IPS-NIHi7 (cell line): ENCODE measurements at regions not wholly inside any gene's neighbourhood (a gene's known extent, or its start where the extent isn't known, plus 50 kb on each side); places are given as distances from the start of the nearest gene placed in this dataset.

Experiments used
- DNase-seq: peaks from one replicate; pipeline ENCODE4 v3.0.0; 2012; ENCODE audit warnings: mixed read lengths; ENCODE audit errors: extremely low spot score

GRCh38 chr4:53777244-53777984, 186.1 kb upstream of the LNX1 start:
- DNase-seq = no peak

- no peak for DNase-seq
Observed at GRCh38 chr4:53776141-53776540, 184.9 kb upstream of the LNX1 start.

DNA sequence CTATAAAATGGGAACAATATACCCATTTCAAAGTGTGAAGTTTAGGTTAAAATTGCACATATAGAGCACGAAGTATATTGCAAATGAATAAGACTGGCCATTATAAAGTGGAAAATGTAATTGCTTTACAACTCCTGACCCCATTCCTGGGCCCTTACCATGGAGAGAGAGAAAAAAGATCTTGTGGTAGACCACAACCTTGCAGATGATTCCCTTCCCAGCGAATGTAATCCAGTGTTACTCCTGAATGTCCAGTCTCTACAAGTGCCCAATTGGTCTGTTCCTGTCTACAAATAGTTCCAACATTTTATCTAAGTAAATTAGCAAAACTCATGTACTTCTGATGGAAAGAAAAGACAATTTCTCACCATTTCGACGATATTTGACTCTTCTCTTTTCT, 184.1 kb upstream of the LNX1 start:
- DNase-seq = no peak

DNA sequence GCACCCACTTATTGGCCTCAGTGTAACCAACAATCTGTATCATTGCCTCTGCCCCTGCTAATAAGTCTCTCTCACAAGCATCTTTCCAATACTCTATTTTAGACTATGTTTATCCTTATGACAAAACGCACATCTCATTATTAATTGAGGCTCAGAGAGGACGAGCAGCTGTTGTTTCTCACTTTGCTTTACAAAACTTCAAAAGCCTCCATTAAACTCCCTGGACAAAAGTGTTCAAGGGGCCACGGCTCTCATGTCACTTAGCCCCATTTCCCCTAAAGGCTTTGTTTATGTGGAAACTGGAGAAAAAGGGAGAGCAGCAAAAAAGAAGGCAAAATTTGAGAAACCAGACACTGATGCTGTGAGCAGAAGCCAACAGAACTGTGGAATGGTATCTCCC, 180.0 kb upstream of the LNX1 start:
- DNase-seq = no peak

DNA sequence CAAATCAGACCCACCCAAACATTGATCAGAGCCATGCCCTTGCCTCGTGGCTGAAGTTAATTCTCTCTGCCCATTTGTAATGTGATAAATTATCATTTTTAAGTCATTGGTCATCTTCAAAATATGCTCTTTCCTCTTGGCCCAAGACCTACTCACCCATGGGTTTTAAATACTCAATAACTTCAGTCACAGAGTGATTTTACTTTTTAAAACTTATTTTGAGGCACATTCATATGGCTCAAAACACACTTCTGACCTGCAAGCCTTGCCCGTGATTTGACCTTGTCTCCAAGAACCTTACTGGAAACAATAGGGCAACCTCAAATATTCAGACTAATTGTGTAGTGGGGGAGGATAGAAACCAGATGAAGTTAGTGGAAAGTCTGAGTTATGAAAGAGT, 176.2 kb upstream of the LNX1 start:
- DNase-seq = no peak

DNA sequence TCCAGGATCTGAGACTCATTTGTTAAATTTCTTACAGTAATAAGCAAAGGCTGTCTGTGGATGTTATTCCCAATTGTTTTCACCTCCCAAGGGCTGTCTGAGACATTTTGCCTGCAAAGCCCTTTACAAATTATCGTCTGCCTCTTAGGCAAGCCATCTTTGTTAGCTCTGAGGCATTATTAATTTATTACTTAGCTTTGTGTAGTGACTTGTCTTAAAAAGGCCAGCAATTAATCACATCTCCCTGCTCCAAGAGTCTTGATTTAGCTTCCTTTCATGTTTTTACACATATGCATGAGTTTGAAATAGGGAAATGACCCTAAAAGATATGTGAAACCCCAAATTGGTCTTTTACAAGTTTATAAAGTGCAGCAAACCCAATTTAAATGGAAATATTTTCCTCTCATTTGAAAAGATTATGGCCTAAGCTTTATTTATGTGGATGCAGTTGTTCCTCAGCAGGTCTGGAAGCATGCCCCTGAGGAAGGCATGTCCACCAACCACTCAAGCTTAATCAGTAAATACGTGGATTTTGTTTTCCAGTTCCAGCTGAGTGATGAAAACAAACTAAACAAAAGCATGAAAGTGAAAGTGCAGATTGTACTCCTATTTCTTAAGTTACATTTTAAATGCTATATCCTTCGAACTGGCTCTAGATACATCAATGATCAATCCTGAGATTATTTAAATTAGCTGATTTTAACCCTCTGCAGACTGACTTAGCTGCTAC, 173.6 kb upstream of the LNX1 start:
- DNase-seq = no peak

GRCh38 chr4:53763813-53764597, 172.7 kb upstream of the LNX1 start:
- DNase-seq = peak; percentile 17

GRCh38 chr4:53755656-53756055, 164.4 kb upstream of the LNX1 start:
- no peak for DNase-seq

DNA sequence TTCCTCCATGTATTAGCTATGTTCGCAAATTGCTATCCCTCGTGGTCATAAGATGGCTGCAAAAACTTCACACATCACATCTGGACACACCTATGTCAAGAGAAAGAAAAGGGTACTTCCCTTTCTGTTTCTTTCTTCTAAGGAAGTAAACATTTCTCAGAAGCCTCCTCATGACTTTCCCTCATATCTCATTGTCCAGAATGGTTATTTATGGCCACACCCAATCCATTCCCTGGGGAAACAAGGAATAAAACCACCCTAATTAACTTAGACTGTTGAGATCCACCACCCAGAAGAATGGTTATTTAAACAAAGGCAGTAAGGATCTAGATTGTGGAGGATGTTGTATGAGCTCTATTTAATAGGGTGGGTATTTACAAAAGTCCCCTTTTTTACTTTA, 160.8 kb upstream of the LNX1 start:
- no peak for DNase-seq

DNA sequence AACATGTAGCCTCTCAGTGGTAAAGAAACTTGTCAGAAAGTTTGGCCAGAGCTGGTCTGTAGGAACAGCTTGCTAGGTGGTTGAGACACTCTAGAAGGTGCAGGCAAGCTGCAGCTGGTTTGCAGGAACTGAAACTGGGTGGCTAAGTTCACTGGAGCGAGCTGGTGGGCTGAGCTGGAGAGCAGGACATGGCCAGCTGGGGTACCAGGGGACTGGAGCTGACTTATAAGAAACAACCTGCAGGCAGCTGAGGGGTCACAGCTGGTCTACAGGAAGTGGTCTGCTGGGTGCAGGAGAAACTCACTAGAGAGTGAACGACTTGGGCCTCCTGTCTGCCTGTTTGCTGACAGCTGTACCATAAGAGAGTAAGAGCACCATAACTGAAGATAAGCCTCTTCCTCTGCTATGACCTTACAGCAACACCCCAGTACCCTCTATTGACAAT, 157.1 kb upstream of the LNX1 start:
- DNase-seq = no peak

GRCh38 chr4:53747401-53747800, 156.1 kb upstream of the LNX1 start:
- DNase-seq = no peak

GRCh38 chr4:53744446-53745160, 153.3 kb upstream of the LNX1 start:
- peak; percentile 38 for DNase-seq

GRCh38 chr4:53734584-53735353, 143.5 kb upstream of the LNX1 start:
- no peak for DNase-seq

- no peak for DNase-seq
Observed at GRCh38 chr4:53734182-53734581, 142.9 kb upstream of the LNX1 start.

- DNase-seq = no peak
Observed at GRCh38 chr4:53732661-53733060, 141.4 kb upstream of the LNX1 start.

GRCh38 chr4:53730031-53730805, 138.9 kb upstream of the LNX1 start:
- no peak for DNase-seq

DNA sequence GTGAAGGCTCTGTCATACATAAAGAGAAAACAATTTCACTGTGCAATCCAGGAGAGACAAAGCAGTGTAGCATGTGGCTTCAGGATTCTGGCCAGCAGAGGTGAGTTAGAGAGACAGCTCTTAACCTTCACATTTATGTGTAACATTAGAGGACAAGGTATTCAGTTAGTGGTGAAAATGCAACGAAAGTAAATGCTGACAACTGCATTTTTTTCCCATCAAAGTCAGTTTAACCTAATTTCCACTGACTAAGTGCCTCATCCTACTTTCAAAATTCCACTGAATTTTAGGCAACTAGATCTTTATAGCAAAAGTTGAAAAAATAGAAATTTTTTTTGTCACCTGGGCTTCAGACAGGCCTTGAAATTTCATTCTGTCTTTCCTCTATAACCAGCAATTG, 130.8 kb upstream of the LNX1 start:
- DNase-seq = no peak

DNA sequence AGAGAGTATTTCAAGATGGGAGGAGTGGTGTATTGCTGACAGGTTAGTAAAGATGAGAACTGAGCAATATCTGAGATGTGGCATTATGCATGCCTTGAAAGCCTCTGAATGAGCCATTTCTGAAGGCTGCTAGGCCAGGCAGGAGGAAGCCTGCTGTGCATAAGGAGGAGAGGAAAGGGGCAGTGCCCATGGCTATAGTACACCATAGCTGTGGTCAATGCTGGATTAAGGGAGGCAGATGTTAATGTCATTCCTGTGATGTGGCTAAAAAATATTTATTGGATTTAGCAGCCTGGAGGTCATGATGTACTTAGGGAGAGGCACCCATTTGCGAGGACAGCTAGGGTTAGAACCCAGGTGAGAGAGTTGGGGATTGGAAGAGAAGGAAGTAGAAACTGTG, 130.0 kb upstream of the LNX1 start:
- DNase-seq = no peak

DNA sequence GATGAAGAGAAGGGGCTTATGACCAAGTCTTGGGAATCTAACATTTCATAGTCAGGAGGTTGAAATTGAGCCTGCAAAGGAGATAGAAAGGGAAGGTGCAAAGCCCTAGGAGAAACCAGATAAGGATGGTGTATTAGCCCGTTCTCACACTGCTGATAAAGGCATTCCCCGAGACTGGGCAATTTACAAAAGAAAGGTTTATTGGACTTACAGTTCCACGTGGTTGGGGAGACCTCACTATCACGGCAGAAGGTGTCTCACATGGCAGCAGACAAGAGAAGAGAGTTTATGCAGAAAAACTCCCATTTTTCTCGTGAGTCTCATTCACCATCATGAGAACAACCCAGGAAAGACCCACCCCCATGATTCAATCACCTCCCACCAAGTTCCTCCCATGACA, 129.5 kb upstream of the LNX1 start:
- no peak for DNase-seq

- DNase-seq = no peak
Observed at GRCh38 chr4:53717064-53717549, 125.8 kb upstream of the LNX1 start.
